BLaER1 treated with 17β-estradiol and CSF1 and Interleukin-3, amounts not matched to agents 10 nM and 100 nM (cell line): ENCODE measurements at regions not wholly inside any gene's neighbourhood (a gene's known extent, or its start where the extent isn't known, plus 50 kb on each side); places are given as distances from the start of the nearest gene placed in this dataset.

Experiments used
- H3K27ac ChIP-seq, 11 experiments: shearing (Covaris generic); formaldehyde crosslinking; 2 replicates each; pipeline ENCODE4 v1.8.1; 2022
- H3K27me3 ChIP-seq, 11 experiments: shearing (Covaris generic); formaldehyde crosslinking; 2 replicates each; pipeline ENCODE4 v1.8.1; 2022
- H3K36me3 ChIP-seq, 11 experiments: shearing (Covaris generic); formaldehyde crosslinking; 2 replicates each; pipeline ENCODE4 v1.8.1; 2022
- H3K4me1 ChIP-seq, 10 experiments: shearing (Covaris generic); formaldehyde crosslinking; 2 replicates each; pipeline ENCODE4 v1.8.1; 2022
- H3K4me2 ChIP-seq, 11 experiments: shearing (Covaris generic); formaldehyde crosslinking; 2 replicates each; pipeline ENCODE4 v1.8.1; 2022
- H3K4me3 ChIP-seq, 10 experiments: shearing (Covaris generic); formaldehyde crosslinking; 2 replicates each; pipeline ENCODE4 v1.8.1; 2022
- H3K9ac ChIP-seq, 11 experiments: shearing (Covaris generic); formaldehyde crosslinking; 2 replicates each; pipeline ENCODE4 v1.8.1; 2022
- H3K9me3 ChIP-seq, 11 experiments: shearing (Covaris generic); formaldehyde crosslinking; replicated peaks in 1 of 11; 2 replicates each; pipeline ENCODE4 v1.8.1; 2022
- H4K20me1 ChIP-seq, 11 experiments: shearing (Covaris generic); formaldehyde crosslinking; 2 replicates each; pipeline ENCODE4 v1.8.1; 2022
- Cebpa-rat ChIP-seq, 11 experiments: shearing (Covaris generic); IDR thresholded peaks; 2 replicates each; pipeline ENCODE4 v1.8.1; 2022

DNA sequence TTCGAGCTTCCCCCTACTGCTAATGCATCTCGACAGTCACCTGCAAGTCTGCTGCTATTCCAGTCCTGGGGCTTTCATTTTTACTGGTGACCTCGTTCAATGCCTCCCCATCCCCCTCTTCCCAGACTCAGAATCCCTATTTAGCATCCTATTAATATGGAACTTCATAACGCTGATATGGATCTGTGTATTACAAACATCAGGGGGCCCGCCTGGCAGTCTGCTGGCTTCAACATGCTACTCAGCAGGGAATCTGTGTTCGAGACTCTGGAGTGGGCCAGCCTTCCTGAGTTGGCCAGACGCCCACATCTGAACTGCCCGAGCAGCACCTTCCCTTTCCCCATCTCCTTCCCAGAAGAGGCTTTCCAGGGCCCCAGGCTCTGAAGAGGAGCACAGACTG is 173.9 kb upstream of the PPARGC1A start:
- Histone ChIP-seq H4K20me1 (no peaks in the 10 kb centered on the region), H3K36me3 (no peaks in the 10 kb centered on the region), H3K27me3 (no peaks in the 10 kb centered on the region), H3K4me2 (no peak overlapping the region), H3K9me3 (no peaks in the 10 kb centered on the region), H3K27ac (no peak overlapping the region), H3K9ac (no peak overlapping the region), H3K4me3 (no peak overlapping the region), H3K4me1 (peaks cover 0 to 3% (median 0%) of the 10 kb centered on the region in 10 experiments; a peak in 2 of 20 replicates)
- no peak for TF ChIP-seq Cebpa-rat (IDR thresholded peaks at IDR 0.05)

DNA sequence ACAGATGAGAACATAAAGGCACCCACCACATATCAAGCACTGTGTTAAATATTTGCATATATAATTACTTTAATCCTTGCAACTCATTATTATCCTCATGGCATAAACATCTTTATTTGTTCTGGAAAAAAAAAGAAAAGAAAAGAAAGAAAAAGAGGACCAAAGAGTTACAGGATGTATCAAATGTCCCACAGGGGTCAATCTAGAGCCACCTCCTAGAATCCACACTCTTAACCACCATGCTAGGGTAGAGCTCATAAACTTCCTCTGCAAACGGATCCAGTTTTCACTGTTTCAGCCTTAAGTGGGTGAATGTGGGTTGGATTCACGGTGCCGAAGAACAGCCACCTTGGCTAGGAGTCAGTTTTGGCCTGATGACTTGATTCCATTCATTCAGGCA is 171.1 kb upstream of the PPARGC1A start:
- no peaks in the 10 kb centered on the region for H4K20me1 ChIP-seq

DNA sequence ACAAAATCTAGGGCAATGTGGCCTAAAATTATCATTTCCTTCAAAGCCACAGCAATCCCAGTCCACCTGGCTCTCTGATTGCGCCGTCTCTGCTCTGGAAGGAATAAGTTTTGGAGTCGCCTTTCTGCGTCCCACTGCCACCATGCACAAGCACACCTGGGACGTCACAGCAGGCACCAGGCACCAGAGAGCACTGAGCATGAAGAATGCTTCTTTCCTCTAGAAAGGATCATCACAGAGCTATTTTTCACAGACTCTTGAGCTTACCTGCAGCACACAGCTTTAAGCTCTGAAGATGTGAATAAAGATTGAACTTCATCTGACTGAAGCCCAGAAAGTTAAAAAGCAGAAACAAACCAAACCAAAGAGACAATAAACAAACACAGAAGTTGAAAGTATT is 170.0 kb upstream of the PPARGC1A start:
- H3K36me3 ChIP-seq, result no peaks in the 10 kb centered on the region
- no peak for TF ChIP-seq Cebpa-rat (IDR thresholded peaks at IDR 0.05)

More for the DNA sequence above, 171.1 kb upstream of the PPARGC1A start:
- Histone ChIP-seq H3K4me3 (no peak overlapping the region), H3K27ac (no peak overlapping the region), H3K27me3 (no peaks in the 10 kb centered on the region), H3K9me3 (no peaks in the 10 kb centered on the region), H3K4me1 (peaks cover 0 to 3% (median 0%) of the 10 kb centered on the region in 10 experiments; a peak in 2 of 20 replicates), H3K4me2 (0 out of 22 replicates have a peak overlapping the region, but pooled peaks of 2 of the 11 experiments have one; percentile 0 to 8), H3K36me3 (no peaks in the 10 kb centered on the region), H3K9ac (no peak overlapping the region)
- TF ChIP-seq Cebpa-rat (IDR thresholded peaks at IDR 0.05), result no peak

DNA sequence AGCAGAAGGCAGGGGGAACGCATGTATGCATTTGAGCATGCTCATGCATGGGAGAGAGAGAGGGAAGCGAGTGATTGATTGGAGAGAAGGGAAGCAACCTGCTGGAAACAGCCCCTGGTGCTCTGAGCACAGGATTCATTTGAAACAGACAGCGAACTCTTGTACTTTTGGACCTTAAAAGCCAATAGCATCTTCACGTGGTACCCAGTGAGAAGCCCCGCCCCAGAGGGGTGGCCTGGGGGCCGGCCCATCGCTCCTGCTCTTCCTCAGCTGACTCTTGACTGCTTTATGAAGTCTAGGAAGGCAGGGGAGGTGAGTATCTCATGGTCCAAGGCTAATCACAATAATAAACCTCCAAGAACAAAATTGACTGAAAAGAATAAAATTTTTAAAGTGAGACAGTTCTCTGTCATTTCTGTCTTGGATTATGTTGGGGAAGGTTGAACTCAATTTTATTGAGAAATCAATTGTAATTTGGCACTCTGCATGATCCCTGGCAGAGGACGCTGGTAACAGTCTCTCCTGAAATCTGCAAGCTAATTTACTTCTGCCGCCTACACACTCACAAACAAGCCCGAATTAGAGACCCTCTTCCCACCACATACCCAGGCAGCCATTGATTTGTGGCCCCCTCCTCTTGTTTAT is 168.2 kb upstream of the PPARGC1A start:
- no peak overlapping the region for H3K9ac ChIP-seq
- no peak overlapping the region for H3K27ac ChIP-seq
- no peaks in the 10 kb centered on the region for H3K9me3 ChIP-seq
- no peaks in the 10 kb centered on the region for H3K27me3 ChIP-seq
- no peak for TF ChIP-seq Cebpa-rat (IDR thresholded peaks at IDR 0.05)
- H3K4me1 ChIP-seq, result peaks cover 0 to 25% (median 10%) of the 10 kb centered on the region in 10 experiments; a peak in 13 of 20 replicates
- peak overlapping the region in 1 of 11 experiments; percentile 23; a peak in 1 of 22 replicates for H3K4me2 ChIP-seq
- H4K20me1 ChIP-seq, result no peaks in the 10 kb centered on the region
- no peak overlapping the region for H3K4me3 ChIP-seq
- no peaks in the 10 kb centered on the region for H3K36me3 ChIP-seq

More for the DNA sequence above, 170.0 kb upstream of the PPARGC1A start:
- Histone ChIP-seq H3K4me2 (no peak overlapping the region; a peak in 1 of 22 replicates), H4K20me1 (no peaks in the 10 kb centered on the region), H3K27ac (no peak overlapping the region), H3K4me3 (no peak overlapping the region), H3K4me1 (peaks cover 0 to 10% (median 3%) of the 10 kb centered on the region in 10 experiments; a peak in 12 of 20 replicates), H3K9ac (no peak overlapping the region), H3K27me3 (no peaks in the 10 kb centered on the region), H3K9me3 (no peaks in the 10 kb centered on the region)

DNA sequence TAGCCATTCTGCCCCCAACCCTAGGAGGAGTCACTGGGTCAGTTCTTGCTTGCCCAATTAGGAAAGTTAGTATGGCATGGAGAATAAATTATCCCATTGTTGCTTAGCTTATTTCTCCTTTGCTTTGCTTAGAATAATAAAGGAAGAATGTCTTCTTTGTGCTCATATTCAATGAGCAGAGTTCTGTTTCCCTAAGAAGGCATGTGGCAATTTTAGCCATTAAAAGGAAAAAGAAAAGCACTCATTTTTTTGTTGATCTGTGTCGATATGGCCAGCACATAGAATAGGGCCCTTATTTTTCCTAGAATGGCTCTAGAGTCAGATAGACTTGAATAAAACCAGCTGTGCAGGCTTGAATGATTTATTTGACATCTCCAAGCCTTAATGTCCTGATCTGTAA is 166.4 kb upstream of the PPARGC1A start:
- Histone ChIP-seq H3K4me2 (no peak overlapping the region), H3K36me3 (no peaks in the 10 kb centered on the region), H3K4me3 (no peak overlapping the region), H3K9ac (no peak overlapping the region), H3K27ac (no peak overlapping the region), H3K9me3 (no peaks in the 10 kb centered on the region), H3K4me1 (peaks cover 0 to 25% (median 10%) of the 10 kb centered on the region in 10 experiments; a peak in 13 of 20 replicates), H4K20me1 (no peaks in the 10 kb centered on the region), H3K27me3 (no peaks in the 10 kb centered on the region)
- no peak for TF ChIP-seq Cebpa-rat (IDR thresholded peaks at IDR 0.05)

DNA sequence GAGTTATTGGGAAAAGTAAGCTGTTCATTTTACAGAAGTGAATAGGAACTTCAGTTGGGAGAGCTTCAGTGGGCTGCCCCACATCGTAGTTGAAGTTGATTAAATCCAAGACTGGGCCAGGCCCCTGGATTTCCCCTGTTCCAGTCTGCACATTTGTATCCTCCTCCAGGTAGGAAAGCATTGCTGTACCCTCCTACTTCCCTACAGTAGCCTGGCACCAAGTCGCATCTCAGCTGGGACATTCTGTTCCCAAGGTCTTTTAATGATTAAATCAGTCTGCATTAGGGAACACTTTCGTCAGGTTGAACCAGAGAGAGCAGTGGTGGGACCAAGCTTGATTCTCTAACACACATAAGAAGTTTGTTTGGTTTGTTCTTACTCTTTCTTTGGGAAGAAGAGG is 165.8 kb upstream of the PPARGC1A start:
- Histone ChIP-seq H3K27ac (no peak overlapping the region), H3K9me3 (no peaks in the 10 kb centered on the region), H3K4me1 (peaks cover 0 to 25% (median 10%) of the 10 kb centered on the region in 10 experiments; a peak in 12 of 20 replicates), H3K9ac (no peak overlapping the region), H3K36me3 (no peaks in the 10 kb centered on the region), H3K4me2 (peak overlapping the region in 3 of 11 experiments; percentile 39 to 57 (median 52); a peak in 5 of 22 replicates), H3K4me3 (no peak overlapping the region), H4K20me1 (no peaks in the 10 kb centered on the region), H3K27me3 (no peaks in the 10 kb centered on the region)
- TF ChIP-seq Cebpa-rat (IDR thresholded peaks at IDR 0.05), result no peak

DNA sequence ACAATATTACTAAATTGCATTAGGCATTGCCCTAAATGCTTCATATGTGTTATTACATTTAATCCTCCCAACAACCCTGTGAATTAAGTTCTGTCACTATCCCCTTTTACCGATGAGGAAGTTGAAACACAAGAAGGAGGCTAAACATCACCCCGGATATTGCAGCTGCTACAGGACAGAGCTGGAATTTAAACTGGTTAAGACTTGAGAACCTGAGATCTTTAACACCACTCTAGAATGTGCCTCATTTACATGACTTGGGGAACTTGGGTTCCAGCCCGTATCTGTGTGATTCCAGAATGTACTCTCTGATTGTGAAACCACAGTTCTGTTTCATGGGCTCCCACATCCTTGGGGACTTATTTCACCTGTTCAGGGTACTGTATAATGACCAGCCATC is 165.1 kb upstream of the PPARGC1A start:
- no peaks in the 10 kb centered on the region for H4K20me1 ChIP-seq
- no peaks in the 10 kb centered on the region for H3K27me3 ChIP-seq
- no peaks in the 10 kb centered on the region for H3K9me3 ChIP-seq
- TF ChIP-seq Cebpa-rat (IDR thresholded peaks at IDR 0.05), result no peak
- no peaks in the 10 kb centered on the region for H3K36me3 ChIP-seq
- H3K4me3 ChIP-seq, result no peak overlapping the region
- no peak overlapping the region for H3K27ac ChIP-seq
- H3K4me2 ChIP-seq, result peak overlapping the region in 4 of 11 experiments; percentile 33 to 57 (median 46); a peak in 8 of 22 replicates
- H3K9ac ChIP-seq, result no peak overlapping the region
- H3K4me1 ChIP-seq, result peaks cover 0 to 25% (median 10%) of the 10 kb centered on the region in 10 experiments; a peak in 12 of 20 replicates

DNA sequence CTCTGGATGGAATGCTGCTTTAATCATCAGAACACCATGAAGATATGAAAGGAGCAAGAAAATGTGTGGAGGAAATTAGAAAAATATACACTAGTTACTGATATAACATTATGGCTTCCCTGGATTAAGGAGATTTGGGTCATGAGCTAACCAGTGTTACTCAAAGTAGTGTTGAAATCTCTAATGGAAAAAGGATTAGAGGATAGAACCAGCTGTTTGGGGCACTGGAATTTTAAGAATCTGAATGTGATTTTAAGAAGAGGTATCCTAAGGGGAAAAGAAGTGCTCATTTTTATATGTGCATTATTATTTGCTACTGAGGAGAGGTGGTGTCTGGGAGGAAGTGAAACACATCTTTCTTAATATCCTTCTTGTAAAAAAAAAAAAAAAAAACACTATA is 164.1 kb upstream of the PPARGC1A start:
- H3K9ac ChIP-seq, result no peak overlapping the region
- H4K20me1 ChIP-seq, result no peaks in the 10 kb centered on the region
- peaks cover 0 to 25% (median 10%) of the 10 kb centered on the region in 10 experiments; a peak in 11 of 20 replicates for H3K4me1 ChIP-seq
- no peaks in the 10 kb centered on the region for H3K9me3 ChIP-seq
- H3K27ac ChIP-seq, result no peak overlapping the region
- H3K36me3 ChIP-seq, result no peaks in the 10 kb centered on the region
- H3K27me3 ChIP-seq, result no peaks in the 10 kb centered on the region
- H3K4me2 ChIP-seq, result peak overlapping the region in 5 of 11 experiments; percentile 19 to 57 (median 36); a peak in 7 of 22 replicates
- no peak overlapping the region for H3K4me3 ChIP-seq
- no peak for TF ChIP-seq Cebpa-rat (IDR thresholded peaks at IDR 0.05)

DNA sequence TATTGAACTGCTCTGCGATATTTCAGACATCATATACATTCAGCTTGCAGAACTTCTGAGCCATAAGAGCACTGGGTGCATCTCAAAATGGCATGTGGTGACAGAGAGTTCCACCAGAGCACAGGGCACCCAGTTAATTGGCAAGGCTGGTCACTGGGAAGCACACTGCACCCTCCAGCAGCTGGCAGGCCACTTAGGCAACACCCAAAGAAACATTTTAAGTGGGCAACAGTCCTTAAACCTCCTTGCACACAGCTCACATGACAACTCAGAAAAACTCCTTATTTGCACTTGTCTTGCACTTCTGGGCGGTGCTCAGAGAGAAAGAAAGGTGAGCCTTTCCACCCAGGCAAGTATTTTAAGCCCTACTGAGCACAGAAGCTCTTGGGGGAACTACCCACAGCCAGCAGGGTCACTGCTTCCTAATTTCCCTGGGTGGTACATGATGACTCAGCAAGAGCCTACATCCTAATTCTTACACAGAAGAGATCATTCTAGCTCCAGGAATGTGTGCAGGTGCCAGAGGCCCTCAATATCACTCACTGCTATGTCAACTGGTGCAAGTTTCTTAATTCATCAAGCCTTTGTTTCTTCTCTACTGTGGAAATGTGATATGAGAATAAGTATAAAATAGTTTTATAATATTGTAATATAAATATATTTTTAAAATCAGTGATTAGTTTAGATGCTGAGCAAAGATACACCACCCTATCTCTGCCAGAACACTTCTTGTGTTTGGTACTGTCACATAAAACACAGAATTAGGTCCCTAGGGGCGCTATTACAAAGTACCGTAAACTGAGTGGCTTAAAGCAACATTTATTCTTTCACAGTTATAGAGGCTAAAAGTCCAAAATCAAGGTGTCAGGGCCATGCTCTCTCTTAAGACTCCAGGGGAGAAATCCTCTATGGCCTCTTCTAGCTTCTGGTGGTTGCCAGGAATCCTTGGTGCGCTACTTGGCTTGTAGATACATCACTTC is 155.1 kb upstream of the PPARGC1A start:
- Histone ChIP-seq H3K9me3 (no peaks in the 10 kb centered on the region), H4K20me1 (no peaks in the 10 kb centered on the region), H3K4me2 (peak overlapping the region in 2 of 11 experiments; percentile 5 to 11; a peak in 2 of 22 replicates), H3K36me3 (no peaks in the 10 kb centered on the region), H3K4me3 (no peak overlapping the region), H3K27ac (no peak overlapping the region), H3K4me1 (peaks cover 0 to 7% (median 2%) of the 10 kb centered on the region in 10 experiments; a peak in 3 of 20 replicates), H3K27me3 (no peaks in the 10 kb centered on the region), H3K9ac (no peak overlapping the region)
- TF ChIP-seq Cebpa-rat (IDR thresholded peaks at IDR 0.05), result no peak
